K562 (cell line): ENCODE measurements at regions not wholly inside any gene's neighbourhood (a gene's known extent, or its start where the extent isn't known, plus 50 kb on each side); places are given as distances from the start of the nearest gene placed in this dataset.

Source experiments
- ATAC-seq: fragments of 200-7000 bp; cut with Tn5 transposase; 3 replicates; pipeline ENCODE4 v1.9.1; 2020; ENCODE audit warnings: moderate library complexity
- BruUV-seq: library from RNA; stranded (reverse); fragments of 400-500 nt; replicated peaks from 2 replicates; lab custom pipeline; 2021; lab: Mats Ljungman, UMichigan
- CTCF ChIA-PET: fragments of 300-600 bp; formaldehyde crosslinking; extraction: SDS; loops from one replicate; lab custom pipeline; 2021; ENCODE audit warnings: low intra/inter-chr PET ratio; lab: Yijun Ruan, JAX
- POLR2A ChIA-PET: fragments of 300-600, 350-650 bp; sonication (Branson Sonifier 250); formaldehyde crosslinking; extraction: SDS; loops from one replicate; lab custom pipeline; 2021; ENCODE audit warnings: antibody characterized with exemption, inconsistent platforms; lab: Yijun Ruan, JAX
- DNase-seq, 4 experiments: peaks; one replicate each; pipeline versions ENCODE4 v3.0.0 to v3.0.0-alpha.2; 2011 to 2018; ENCODE audit warnings: low spot score in 3 of 4, mixed read lengths in 3 of 4; ENCODE audit errors: extremely low read depth in 1 of 4
- FAIRE-seq: peaks from 2 replicates; lab custom pipeline; 2011; peaks lifted over from hg19 to GRCh38; lab: Jason Lieb, UNC
- H2AFZ ChIP-seq: 2 replicates; pipeline ENCODE4 v1.6.0; 2011; ENCODE audit warnings: low read depth, low read length, control low read depth, inconsistent platforms
- H3K27ac ChIP-seq: fragments of 200-600 bp; 3 replicates; pipeline ENCODE4 v1.8.0; 2011; ENCODE audit warnings: low read depth, mild to moderate bottlenecking, control low read depth, inconsistent platforms, low read length, moderate library complexity, mixed read lengths; ENCODE audit errors: extremely low read depth
- H3K27me3 ChIP-seq, 2 experiments: fragments of 300-600 bp in 1 of 2; 2 replicates in 1 of 2; 3 replicates in 1 of 2; pipeline versions ENCODE4 v1.6.0 to v1.8.0; 2011; ENCODE audit warnings: inconsistent platforms in 2 of 2, low read length in 2 of 2, mild to moderate bottlenecking in 1 of 2, mixed read lengths in 1 of 2, moderate library complexity in 1 of 2; ENCODE audit not compliant: control insufficient read depth in 2 of 2, insufficient read depth in 2 of 2
- H3K36me3 ChIP-seq: fragments of 300-600 bp; 3 replicates; pipeline ENCODE4 v1.8.0; 2011; ENCODE audit warnings: mild to moderate bottlenecking, low read length, inconsistent platforms; ENCODE audit not compliant: control insufficient read depth, insufficient read depth
- H3K4me1 ChIP-seq, 2 experiments: fragments of 200-600 bp in 1 of 2; replicated peaks in 1 of 2; 2 replicates in 1 of 2; 3 replicates in 1 of 2; pipeline versions ENCODE4 v1.5.1 to v1.8.0; 2011; ENCODE audit warnings: inconsistent platforms in 2 of 2, low read length in 2 of 2, mild to moderate bottlenecking in 1 of 2, mixed read lengths in 1 of 2, moderate library complexity in 1 of 2; ENCODE audit not compliant: control insufficient read depth in 2 of 2, insufficient read depth in 2 of 2
- H3K4me2 ChIP-seq: 2 replicates; pipeline ENCODE4 v1.6.1; 2011; ENCODE audit warnings: low read length, control low read depth, inconsistent platforms, mixed read lengths; ENCODE audit not compliant: insufficient read depth
- H3K4me3 ChIP-seq: fragments of 200-600 bp; sonication (generic), shearing (Covaris generic); 2 replicates; pipeline ENCODE4 v1.5.1; 2016; ENCODE audit warnings: control low read depth, inconsistent platforms
- H3K79me2 ChIP-seq: fragments of 200-600 bp; 3 replicates; pipeline ENCODE4 v1.8.0; 2011; ENCODE audit warnings: low read length, inconsistent platforms; ENCODE audit not compliant: control insufficient read depth, insufficient read depth
- H3K9ac ChIP-seq, 2 experiments: 2 replicates each; pipeline versions ENCODE4 v1.6.0 to v1.6.1; 2011; ENCODE audit warnings: low read depth in 2 of 2, low read length in 2 of 2, control low read depth in 1 of 2, inconsistent platforms in 1 of 2, mild to moderate bottlenecking in 1 of 2, mixed read lengths in 1 of 2; ENCODE audit not compliant: insufficient read depth in 1 of 2
- H3K9me1 ChIP-seq: one replicate; pipeline ENCODE4 v1.6.0; 2011; ENCODE audit warnings: inconsistent platforms, mild to moderate bottlenecking, low read length, moderate library complexity; ENCODE audit not compliant: control insufficient read depth, insufficient read depth
- H3K9me3 ChIP-seq: replicated peaks from 2 replicates; pipeline ENCODE4 v1.5.1; 2011; ENCODE audit warnings: low read depth, low read length, inconsistent platforms; ENCODE audit not compliant: control insufficient read depth, insufficient read depth
- H4K20me1 ChIP-seq: replicated peaks from 2 replicates; pipeline ENCODE4 v1.6.1; 2011; ENCODE audit warnings: low read length, inconsistent platforms, mixed read lengths; ENCODE audit not compliant: control insufficient read depth, insufficient read depth
- BCL6 ChIP-seq: fragments of 250-450 bp; sonication (Bioruptor Pico); IDR thresholded peaks from 2 replicates; pipeline ENCODE4 v1.4.0; 2020
- CHD2 ChIP-seq: IDR thresholded peaks from 2 replicates; pipeline ENCODE4 v1.6.1; 2011; ENCODE audit warnings: low read depth, low read length
- HIVEP1 ChIP-seq: fragments of 250-450 bp; sonication (Bioruptor Pico); IDR thresholded peaks from 2 replicates; pipeline ENCODE4 v1.4.0; 2020; ENCODE audit warnings: mild to moderate bottlenecking
- ID3 ChIP-seq, 2 experiments: fragments of 250-450 bp in 1 of 2; fragments of 450-650 bp in 1 of 2; sonication (Bioruptor Pico) in 1 of 2; IDR thresholded peaks; 2 replicates each; pipeline versions ENCODE4 v1.6.1 to v1.8.0; 2016 to 2021; ENCODE audit warnings: mild to moderate bottlenecking in 2 of 2, moderate library complexity in 2 of 2, missing compliant biosample characterization in 1 of 2, missing genetic modification characterization in 1 of 2
- MYNN ChIP-seq, 2 experiments: sonication (generic); formaldehyde crosslinking in 1 of 2; IDR thresholded peaks; 2 replicates each; pipeline versions ENCODE4 v1.5.0 to v1.6.1; 2016 to 2020; ENCODE audit warnings: antibody characterized with exemption in 1 of 2, missing genetic modification reagents in 1 of 2
- NR4A1 ChIP-seq, 2 experiments: fragments of 250-450 bp in 1 of 2; fragments of 450-650 bp in 1 of 2; sonication (Bioruptor Pico) in 1 of 2; IDR thresholded peaks; 2 replicates each; pipeline versions ENCODE4 v1.4.0 to v1.6.1; 2016 to 2020; ENCODE audit warnings: mild to moderate bottlenecking in 2 of 2, missing compliant biosample characterization in 1 of 2, missing genetic modification characterization in 1 of 2, moderate library complexity in 1 of 2
- SMAD2 ChIP-seq: fragments of 150-350 bp; IDR thresholded peaks from 2 replicates; pipeline ENCODE4 v1.6.1; 2014; ENCODE audit warnings: low read depth, mild to moderate bottlenecking, low read length
- SMAD4 ChIP-seq: fragments of 250-450 bp; sonication (Bioruptor Pico); conservative IDR thresholded peaks from 2 replicates; pipeline ENCODE4 v1.8.0; 2021; ENCODE audit warnings: inconsistent platforms, mild to moderate bottlenecking, moderate library complexity
- STAG1 ChIP-seq: sonication (generic); formaldehyde crosslinking; IDR thresholded peaks from 2 replicates; pipeline ENCODE4 v1.5.0; 2020; ENCODE audit warnings: missing genetic modification reagents, borderline replicate concordance
- TAF9B ChIP-seq: fragments of 450-650 bp; IDR thresholded peaks from 2 replicates; pipeline ENCODE4 v1.6.1; 2018; ENCODE audit warnings: mild to moderate bottlenecking; ENCODE audit not compliant: partially characterized antibody
- TEAD1 ChIP-seq, 2 experiments: fragments of 450-650 bp in 1 of 2; sonication (generic) in 1 of 2; formaldehyde crosslinking; IDR thresholded peaks; 2 replicates each; pipeline versions ENCODE4 v1.4.0 to v1.8.0; 2020 to 2022; ENCODE audit warnings: mild to moderate bottlenecking in 2 of 2, missing genetic modification reagents in 1 of 2
- VEZF1 ChIP-seq: fragments of 200-800 bp; sonication (Bioruptor generic); IDR thresholded peaks from 2 replicates; pipeline ENCODE4 v1.6.1; 2017; ENCODE audit warnings: missing genetic modification characterization, missing compliant biosample characterization
- ZBTB26 ChIP-seq: fragments of 450-650 bp; formaldehyde crosslinking; IDR thresholded peaks from 2 replicates; pipeline ENCODE4 v1.4.0; 2022; ENCODE audit warnings: missing genetic modification characterization
- ZNF609 ChIP-seq: sonication (generic); formaldehyde crosslinking; IDR thresholded peaks from 2 replicates; pipeline ENCODE4 v1.8.1; 2023; ENCODE audit warnings: missing genetic modification reagents, mild to moderate bottlenecking, borderline replicate concordance
- WGBS: fragments of 100-300 bp; shearing (Covaris generic); methylation state at CpG from one replicate; pipeline ENCODE4 v1.1.6; 2016; ENCODE audit warnings: low coverage, mixed read lengths; ENCODE audit not compliant: insufficient coverage; ENCODE audit errors: missing lambda C conversion rate; 5-methylcytosine and 5-hydroxymethylcytosine counted together
- in situ Hi-C: fragments of 300-500 bp; cut with MboI; formaldehyde crosslinking; loops from 4 replicates; pipeline ENCODE4 v1.15.0; 2018; ENCODE audit warnings: inconsistent platforms, mixed read lengths
- intact Hi-C: fragments of 100-400 bp; cut with micrococcal nuclease; formaldehyde crosslinking; loops from 2 replicates; pipeline ENCODE4 v1.14.2; 2022

- BruUV-seq = no TSS peak
- Histone ChIP-seq H3K9me1 (no peaks in the 10 kb centered on the region), H3K4me1 (no peaks in the 10 kb centered on the region), H3K9ac (no peak overlapping the region), H2AFZ (no peak overlapping the region), H3K4me2 (no peak overlapping the region), H3K79me2 (no peaks in the 10 kb centered on the region), H3K9me3 (no peaks in the 10 kb centered on the region), H4K20me1 (no peaks in the 10 kb centered on the region), H3K27me3 (peaks cover 2 to 10% of the 10 kb centered on the region in 2 experiments; a peak in 3 of 5 replicates), H3K4me3 (no peak overlapping the region), H3K27ac (no peak overlapping the region), H3K36me3 (no peaks in the 10 kb centered on the region)
- intact Hi-C loops (no loop called here), in situ Hi-C loops (no loop called here)
- FAIRE-seq (no peak), DNase-seq (no peak), ATAC-seq (no peak)
- CTCF ChIA-PET = no interaction called here
- POLR2A ChIA-PET = interaction anchor here (0.6 to 0.7 kb wide), 2 partner anchors 24 to 26 kb away, joined by 3 read pairs; no protein-coding TSS in a partner anchor
- 0% methylated on average over 2 of the region's 2 CpGs for WGBS
- no peak for TF ChIP-seq ZNF609 (CRISPR knock-in tag)
- TF ChIP-seq VEZF1 (CRISPR knock-in tag) = no peak
- TF ChIP-seq BCL6 (CRISPR knock-in tag) = no peak
- TF ChIP-seq SMAD4 (CRISPR knock-in tag) = no peak
- no peak for TF ChIP-seq TEAD1 (CRISPR knock-in tag; IDR thresholded peaks at IDR 0.05)
- TF ChIP-seq NR4A1 (CRISPR knock-in tag; IDR thresholded peaks at IDR 0.05) = no peak
- TF ChIP-seq NR4A1 (tag; IDR thresholded peaks at IDR 0.05) = no peak
- no peak for TF ChIP-seq HIVEP1 (CRISPR knock-in tag)
- no peak for TF ChIP-seq CHD2
- no peak for TF ChIP-seq TAF9B
- no peak for TF ChIP-seq ZBTB26 (CRISPR knock-in tag)
- TF ChIP-seq MYNN (IDR thresholded peaks at IDR 0.05) = no peak
- no peak for TF ChIP-seq MYNN (CRISPR knock-in tag; IDR thresholded peaks at IDR 0.05)
- TF ChIP-seq STAG1 (CRISPR knock-in tag) = no peak
- no peak for TF ChIP-seq ID3 (CRISPR knock-in tag; IDR thresholded peaks at IDR 0.05)
- TF ChIP-seq ID3 (tag; IDR thresholded peaks at IDR 0.05) = no peak
- TF ChIP-seq SMAD2 = no peak
These were observed 145.1 kb downstream of the UQCRFS1 start for GRCh38 chr19:29067831-29068230.
